ENCODE measurements at regions not wholly inside any gene's neighbourhood (a gene's known extent, or its start where the extent isn't known, plus 50 kb on each side); places are given as distances from the start of the nearest gene placed in this dataset.

GRCh38 chrX:132271311-132271778, 52.1 kb upstream of the RAP2C start:
- FAIRE-seq = no peak
- Histone ChIP-seq H3K4me1 (ENCODE audit: insufficient read depth, low read length) (no peaks in the 10 kb centered on the region), H3K4me3 (ENCODE audit: insufficient read depth, low read depth, low read length) (no peak overlapping the region), H3K36me3 (ENCODE audit: insufficient read depth, low read length) (no peaks in the 10 kb centered on the region), H3K27me3 (ENCODE audit: insufficient read depth, low read length) (no peaks in the 10 kb centered on the region), H2AFZ (ENCODE audit: low read depth, low read length) (no peak overlapping the region), H3K79me2 (ENCODE audit: insufficient read depth, low read length) (no peaks in the 10 kb centered on the region), H3K9ac (ENCODE audit: low read length) (no peak overlapping the region), H3K27ac (ENCODE audit: low read depth, low read length) (no peak overlapping the region), H4K20me1 (ENCODE audit: insufficient read depth, low read length) (no peaks in the 10 kb centered on the region), H3K9me3 (ENCODE audit: insufficient read depth, low read depth, low read length) (no peaks in the 10 kb centered on the region), H3K4me2 (ENCODE audit: low read length) (no peak overlapping the region)
- DNase-seq (ENCODE audit: low read depth) = no peak
- H3K4me3 Mint-ChIP-seq (ENCODE audit: unreplicated experiment) = no peak overlapping the region
- TF ChIP-seq EZH2 (IDR thresholded peaks at IDR 0.05; ENCODE audit: insufficient read depth, low read length) (no peak), CTCF (IDR thresholded peaks at IDR 0.05; ENCODE audit: insufficient read depth, low read depth, low read length) (no peak)
- peaks cover 13% of the 10 kb centered on the region for H3K4me1 Mint-ChIP-seq (ENCODE audit: low read depth, unreplicated experiment)
- no peaks in the 10 kb centered on the region for H3K9me3 Mint-ChIP-seq (ENCODE audit: unreplicated experiment)
- no peaks in the 10 kb centered on the region for H3K27me3 Mint-ChIP-seq (ENCODE audit: low read depth, unreplicated experiment)
- H3K27ac Mint-ChIP-seq (ENCODE audit: unreplicated experiment) = no peak overlapping the region
- no peaks in the 10 kb centered on the region for H3K36me3 Mint-ChIP-seq (ENCODE audit: low read depth, unreplicated experiment)

- FAIRE-seq (peak; percentile 93), DNase-seq (ENCODE audit: low read depth) (peak; percentile 78)
- no peak overlapping the region for H3K27ac ChIP-seq (ENCODE audit: low read depth, low read length)
- H2AFZ ChIP-seq (ENCODE audit: low read depth, low read length) = no peak overlapping the region
- no peaks in the 10 kb centered on the region for H3K9me3 Mint-ChIP-seq (ENCODE audit: unreplicated experiment)
- no peaks in the 10 kb centered on the region for H3K36me3 Mint-ChIP-seq (ENCODE audit: low read depth, unreplicated experiment)
- no peaks in the 10 kb centered on the region for H3K9me3 ChIP-seq (ENCODE audit: insufficient read depth, low read depth, low read length)
- H3K4me3 Mint-ChIP-seq (ENCODE audit: unreplicated experiment) = no peak overlapping the region
- H3K9ac ChIP-seq (ENCODE audit: low read length) = no peak overlapping the region
- TF ChIP-seq CTCF (IDR thresholded peaks at IDR 0.05; ENCODE audit: insufficient read depth, low read depth, low read length) (no peak), EZH2 (IDR thresholded peaks at IDR 0.05; ENCODE audit: insufficient read depth, low read length) (no peak)
- no peaks in the 10 kb centered on the region for H3K79me2 ChIP-seq (ENCODE audit: insufficient read depth, low read length)
- no peaks in the 10 kb centered on the region for H3K4me1 ChIP-seq (ENCODE audit: insufficient read depth, low read length)
- no peaks in the 10 kb centered on the region for H3K36me3 ChIP-seq (ENCODE audit: insufficient read depth, low read length)
- H3K27me3 ChIP-seq (ENCODE audit: insufficient read depth, low read length) = no peaks in the 10 kb centered on the region
- H3K4me3 ChIP-seq (ENCODE audit: insufficient read depth, low read depth, low read length) = no peak overlapping the region
- no peak overlapping the region for H3K27ac Mint-ChIP-seq (ENCODE audit: unreplicated experiment)
- H3K4me2 ChIP-seq (ENCODE audit: low read length) = no peak overlapping the region
- H3K27me3 Mint-ChIP-seq (ENCODE audit: low read depth, unreplicated experiment) = no peaks in the 10 kb centered on the region
- H4K20me1 ChIP-seq (ENCODE audit: insufficient read depth, low read length) = no peaks in the 10 kb centered on the region
- peaks cover 13% of the 10 kb centered on the region for H3K4me1 Mint-ChIP-seq (ENCODE audit: low read depth, unreplicated experiment)
Observed at GRCh38 chrX:132270699-132271098, 51.5 kb upstream of the RAP2C start.

- H3K27me3 ChIP-seq (ENCODE audit: insufficient read depth, low read length) = no peaks in the 10 kb centered on the region
- Mint-ChIP-seq H3K4me3 (ENCODE audit: unreplicated experiment) (no peak overlapping the region), H3K9me3 (ENCODE audit: unreplicated experiment) (no peaks in the 10 kb centered on the region), H3K27me3 (ENCODE audit: low read depth, unreplicated experiment) (no peaks in the 10 kb centered on the region), H3K36me3 (ENCODE audit: low read depth, unreplicated experiment) (no peaks in the 10 kb centered on the region), H3K4me1 (ENCODE audit: low read depth, unreplicated experiment) (peaks cover 13% of the 10 kb centered on the region), H3K27ac (ENCODE audit: unreplicated experiment) (no peak overlapping the region)
- H3K79me2 ChIP-seq (ENCODE audit: insufficient read depth, low read length) = no peaks in the 10 kb centered on the region
- H3K9me3 ChIP-seq (ENCODE audit: insufficient read depth, low read depth, low read length) = no peaks in the 10 kb centered on the region
- H3K4me1 ChIP-seq (ENCODE audit: insufficient read depth, low read length) = no peaks in the 10 kb centered on the region
- FAIRE-seq = peak; percentile 65
- H3K27ac ChIP-seq (ENCODE audit: low read depth, low read length) = no peak overlapping the region
- no peak overlapping the region for H3K9ac ChIP-seq (ENCODE audit: low read length)
- no peak overlapping the region for H2AFZ ChIP-seq (ENCODE audit: low read depth, low read length)
- no peak for DNase-seq (ENCODE audit: low read depth)
- TF ChIP-seq CTCF (IDR thresholded peaks at IDR 0.05; ENCODE audit: insufficient read depth, low read depth, low read length) = no peak
- no peak for TF ChIP-seq EZH2 (IDR thresholded peaks at IDR 0.05; ENCODE audit: insufficient read depth, low read length)
- H3K4me3 ChIP-seq (ENCODE audit: insufficient read depth, low read depth, low read length) = no peak overlapping the region
- no peaks in the 10 kb centered on the region for H4K20me1 ChIP-seq (ENCODE audit: insufficient read depth, low read length)
- no peak overlapping the region for H3K4me2 ChIP-seq (ENCODE audit: low read length)
- no peaks in the 10 kb centered on the region for H3K36me3 ChIP-seq (ENCODE audit: insufficient read depth, low read length)
Observed at GRCh38 chrX:132270021-132270420, 50.8 kb upstream of the RAP2C start.
